Esophagus squamous epithelium (tissue), 4 donors: ENCODE measurements at regions not wholly inside any gene's neighbourhood (a gene's known extent, or its start where the extent isn't known, plus 50 kb on each side); places are given as distances from the start of the nearest gene placed in this dataset.
"Not testable (repeated sequence)": the region's sequence is repeated elsewhere in the genome, so short reads cannot be mapped to it uniquely, and the experiment has no call there.

Source experiments
- POLR2A ChIP-seq, 4 donors: fragments of 450-650 bp; IDR thresholded peaks; one replicate each; pipeline ENCODE4 v1.6.1; 2017; ENCODE audit warnings: antibody characterized with exemption in 4 of 4, mild to moderate bottlenecking in 4 of 4, moderate library complexity in 3 of 4
- TF ChIP-seq, protein P1 (sequence below), 6 experiments: fragments of 450-650 bp in 4 of 6; fragments of 200-600 bp in 2 of 6; sonication (generic) in 2 of 6; IDR thresholded peaks; one replicate each; pipeline ENCODE4 v1.5.1; 2016 to 2019; ENCODE audit warnings: antibody characterized with exemption in 6 of 6, mild to moderate bottlenecking in 4 of 6, moderate library complexity in 4 of 6

- TF ChIP-seq, protein P1, sequence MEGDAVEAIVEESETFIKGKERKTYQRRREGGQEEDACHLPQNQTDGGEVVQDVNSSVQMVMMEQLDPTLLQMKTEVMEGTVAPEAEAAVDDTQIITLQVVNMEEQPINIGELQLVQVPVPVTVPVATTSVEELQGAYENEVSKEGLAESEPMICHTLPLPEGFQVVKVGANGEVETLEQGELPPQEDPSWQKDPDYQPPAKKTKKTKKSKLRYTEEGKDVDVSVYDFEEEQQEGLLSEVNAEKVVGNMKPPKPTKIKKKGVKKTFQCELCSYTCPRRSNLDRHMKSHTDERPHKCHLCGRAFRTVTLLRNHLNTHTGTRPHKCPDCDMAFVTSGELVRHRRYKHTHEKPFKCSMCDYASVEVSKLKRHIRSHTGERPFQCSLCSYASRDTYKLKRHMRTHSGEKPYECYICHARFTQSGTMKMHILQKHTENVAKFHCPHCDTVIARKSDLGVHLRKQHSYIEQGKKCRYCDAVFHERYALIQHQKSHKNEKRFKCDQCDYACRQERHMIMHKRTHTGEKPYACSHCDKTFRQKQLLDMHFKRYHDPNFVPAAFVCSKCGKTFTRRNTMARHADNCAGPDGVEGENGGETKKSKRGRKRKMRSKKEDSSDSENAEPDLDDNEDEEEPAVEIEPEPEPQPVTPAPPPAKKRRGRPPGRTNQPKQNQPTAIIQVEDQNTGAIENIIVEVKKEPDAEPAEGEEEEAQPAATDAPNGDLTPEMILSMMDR (IDR thresholded peaks at IDR 0.05), result not testable (repeated sequence)
- not testable (repeated sequence) for TF ChIP-seq POLR2A (IDR thresholded peaks at IDR 0.05)
These were observed 222.2 kb downstream of the SPATA31A7 start for GRCh38 chr9:61411933-61412605.
